ENCODE measurements at regions not wholly inside any gene's neighbourhood (a gene's known extent, or its start where the extent isn't known, plus 50 kb on each side); places are given as distances from the start of the nearest gene placed in this dataset.
"Not testable (repeated sequence)": the region's sequence is repeated elsewhere in the genome, so short reads cannot be mapped to it uniquely, and the experiment has no call there.

DNA sequence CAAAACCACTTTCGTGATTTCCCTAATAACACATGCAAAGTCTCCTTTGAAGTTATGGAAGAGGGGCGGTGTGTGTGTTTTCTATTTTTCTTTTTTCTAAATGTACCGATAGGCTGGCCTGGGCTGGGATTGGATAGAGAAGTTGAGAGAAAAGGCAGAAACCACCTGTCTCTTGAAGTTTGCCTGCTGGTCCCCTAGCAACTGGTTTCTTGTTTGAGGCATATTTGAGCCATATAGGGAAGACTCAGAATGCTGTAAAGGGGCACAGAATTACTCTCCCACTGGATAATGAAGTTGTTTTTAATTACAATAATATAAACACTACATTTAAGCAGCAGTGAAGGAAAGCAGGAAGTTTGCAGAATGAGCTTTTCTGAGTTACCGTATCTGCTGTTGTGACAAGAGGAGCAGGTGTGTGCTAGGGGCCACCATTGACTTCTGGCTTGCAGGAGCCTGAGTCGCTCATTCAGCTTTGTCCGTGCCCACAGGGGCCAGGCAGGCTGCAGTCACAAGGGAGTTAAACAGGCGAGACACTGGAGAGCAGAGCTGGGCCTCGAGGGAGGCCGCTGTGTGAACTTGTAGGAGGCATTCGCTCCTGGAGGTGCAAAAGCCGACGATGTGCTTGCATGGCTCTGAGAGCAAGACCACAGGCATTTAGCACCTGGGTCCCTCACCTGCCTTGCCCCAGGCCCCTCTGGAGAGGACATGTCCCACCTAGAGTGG lies 173.8 kb upstream of the RGS6 start:
- DNase-seq = no peak

- DNase-seq = no peak
Measured at GRCh38 chr14:71762575-71762974, 169.7 kb upstream of the RGS6 start.

- DNase-seq = no peak
Measured at GRCh38 chr14:71764701-71765382, 167.4 kb upstream of the RGS6 start.

DNA sequence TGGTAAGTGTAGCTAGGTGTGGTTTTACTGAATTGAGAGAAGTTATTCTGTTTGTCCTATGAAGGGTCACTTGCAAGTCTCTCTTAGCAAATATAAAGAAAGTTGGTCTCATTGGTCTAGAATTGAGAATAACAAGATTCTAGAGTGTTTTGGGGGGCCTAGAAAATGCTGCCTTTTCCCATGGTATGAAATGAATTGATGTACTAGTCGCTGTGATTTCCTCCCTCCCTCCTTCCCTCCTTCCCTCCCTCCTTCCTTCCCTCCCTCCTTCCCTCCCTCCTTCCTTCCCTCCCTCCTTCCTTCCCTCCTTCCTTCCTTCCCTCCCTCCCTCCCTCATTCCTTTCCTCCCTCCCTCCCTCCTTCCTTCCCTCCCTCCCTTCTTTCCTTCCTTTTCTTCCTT lies 166.7 kb upstream of the RGS6 start:
- DNase-seq = no peak

GRCh38 chr14:71770431-71770830 lies 161.8 kb upstream of the RGS6 start:
- no peak for DNase-seq

- not testable (repeated sequence) for DNase-seq
Measured at GRCh38 chr14:71771421-71771820, 160.8 kb upstream of the RGS6 start.

GRCh38 chr14:71771996-71772395 lies 160.2 kb upstream of the RGS6 start:
- DNase-seq = not testable (repeated sequence)

- no peak for DNase-seq
Measured at GRCh38 chr14:71773898-71774481, 158.2 kb upstream of the RGS6 start.

GRCh38 chr14:71776471-71777360 lies 155.5 kb upstream of the RGS6 start:
- no peak for DNase-seq

GRCh38 chr14:71780075-71780474 lies 152.2 kb upstream of the RGS6 start:
- no peak for DNase-seq

DNA sequence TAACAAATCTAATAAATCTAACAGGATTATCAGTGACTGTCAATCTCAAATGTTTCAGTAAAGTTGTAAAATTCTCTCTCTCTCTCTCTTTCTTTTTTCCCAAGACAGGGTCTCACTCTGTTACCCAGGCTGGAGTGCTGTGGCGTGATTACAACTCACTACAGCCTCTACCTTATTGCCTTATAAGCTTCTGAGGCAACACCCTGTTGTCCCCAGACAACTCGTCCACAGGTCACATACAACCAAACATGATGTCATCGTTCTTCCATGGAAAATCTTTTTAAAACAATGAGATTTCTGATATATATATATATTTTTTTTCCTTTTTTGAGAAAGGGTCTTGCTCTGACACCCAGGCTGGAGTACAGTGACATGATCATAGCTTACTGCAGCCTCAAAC lies 151.4 kb upstream of the RGS6 start:
- no peak for DNase-seq

DNA sequence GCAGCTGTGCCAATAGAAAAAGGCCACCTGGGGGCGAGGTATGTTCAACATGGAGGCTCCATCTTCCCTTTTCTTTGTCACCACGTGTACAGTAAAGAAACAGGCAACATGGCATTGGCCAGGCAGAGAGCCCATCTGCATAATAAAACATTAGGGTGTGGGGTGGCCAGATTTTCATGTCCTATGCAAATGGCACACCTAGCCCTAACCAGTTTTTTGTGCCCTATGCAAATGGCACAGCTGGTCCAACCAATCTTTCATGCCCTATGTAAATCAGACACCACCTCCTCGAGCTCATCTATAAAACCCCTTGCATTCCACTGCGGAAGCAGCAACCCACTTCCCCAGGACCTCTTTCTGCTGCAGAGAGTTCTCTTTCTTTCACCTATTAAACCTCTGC lies 149.1 kb upstream of the RGS6 start:
- no peak for DNase-seq

DNA sequence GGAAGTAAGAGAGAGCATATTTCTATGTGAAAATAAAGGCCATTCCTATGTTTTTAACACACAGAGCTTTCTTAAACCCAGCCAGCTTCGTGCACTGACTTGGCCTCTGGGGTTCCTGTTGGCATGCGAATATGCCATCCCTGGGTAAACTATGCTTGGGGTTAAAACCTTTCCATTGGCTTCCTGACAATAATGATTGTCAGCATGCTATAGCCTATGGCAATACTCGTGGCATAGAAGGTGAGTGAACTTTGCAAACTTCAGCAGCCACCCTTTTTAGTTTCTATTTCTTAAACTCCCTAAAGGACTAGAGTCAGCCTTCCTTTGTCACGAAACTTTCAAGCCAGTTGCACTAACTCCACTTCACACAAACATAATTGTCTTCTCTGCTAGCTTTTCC lies 148.4 kb upstream of the RGS6 start:
- no peak for DNase-seq

GRCh38 chr14:71789005-71789404 lies 143.2 kb upstream of the RGS6 start:
- no peak for DNase-seq

GRCh38 chr14:71799841-71800240 lies 132.4 kb upstream of the RGS6 start:
- DNase-seq = no peak

DNA sequence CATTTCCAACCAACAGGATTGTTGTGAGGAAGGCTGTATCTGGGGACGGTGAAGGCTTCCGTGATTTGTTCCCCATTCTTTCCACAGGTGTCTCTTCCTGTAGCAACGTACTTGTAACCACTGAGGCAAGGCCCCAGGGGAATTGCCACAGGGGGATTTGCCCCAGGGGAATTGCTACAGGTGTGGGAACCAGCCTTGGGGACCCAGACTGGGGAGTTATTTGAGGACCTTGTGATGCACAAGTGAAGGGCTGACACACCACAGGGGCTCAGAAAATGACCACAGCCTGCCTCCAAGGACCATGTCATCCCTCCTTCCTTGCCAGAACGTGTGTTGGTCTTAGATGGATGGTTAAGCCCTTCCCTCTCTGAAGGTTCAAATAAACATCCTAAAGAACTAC lies 131.4 kb upstream of the RGS6 start:
- DNase-seq = no peak

- DNase-seq = peak; percentile 57
Measured at GRCh38 chr14:71803539-71804260, 128.5 kb upstream of the RGS6 start.

GRCh38 chr14:71804992-71805391 lies 127.2 kb upstream of the RGS6 start:
- DNase-seq = no peak

DNA sequence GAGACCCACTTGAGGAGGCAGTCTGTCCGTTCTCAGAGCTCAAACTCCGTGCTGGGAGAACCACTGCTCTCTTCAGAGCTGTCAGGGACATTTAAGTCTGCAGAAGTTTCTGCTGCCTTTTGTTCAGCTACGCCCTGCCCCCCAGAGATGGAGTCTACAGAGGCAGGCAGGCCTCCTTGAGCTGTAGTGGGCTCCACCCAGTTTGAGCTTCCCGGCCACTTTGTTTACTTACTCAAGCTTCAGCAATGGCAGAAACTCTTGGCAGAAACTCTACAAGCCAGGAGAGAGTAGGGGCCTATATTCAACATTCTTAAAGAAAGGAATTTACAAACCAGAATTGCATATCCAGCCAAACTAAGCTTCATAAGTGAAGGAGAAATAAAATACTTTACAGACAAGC lies 125.2 kb upstream of the RGS6 start:
- not testable (repeated sequence) for DNase-seq

- not testable (repeated sequence) for DNase-seq
Measured at GRCh38 chr14:71810800-71811199, 121.4 kb upstream of the RGS6 start.

GRCh38 chr14:71812693-71813092 lies 119.5 kb upstream of the RGS6 start:
- no peak for DNase-seq

DNA sequence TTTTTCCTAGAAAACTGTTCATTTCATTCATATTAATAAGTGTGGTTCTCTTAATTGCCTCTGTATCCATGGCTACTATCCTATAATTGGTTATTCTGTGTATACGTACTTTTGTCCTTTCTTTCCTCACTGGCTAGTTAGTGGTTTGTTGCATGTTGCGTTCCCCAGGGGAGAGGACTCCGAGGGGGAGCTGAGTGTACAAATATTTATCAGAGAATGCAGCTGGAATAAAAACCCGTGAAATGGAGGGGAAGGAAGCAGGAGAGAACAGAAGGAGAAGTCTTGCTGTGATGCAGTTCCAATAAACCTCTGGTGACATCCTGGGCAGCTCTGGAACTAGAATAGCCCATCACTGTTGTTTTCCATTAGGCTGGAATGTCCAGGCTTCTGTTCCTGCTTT lies 117.1 kb upstream of the RGS6 start:
- no peak for DNase-seq

GRCh38 chr14:71824816-71825215 lies 107.4 kb upstream of the RGS6 start:
- no peak for DNase-seq
